NCI-H69 (cell line): ENCODE measurements at regions not wholly inside any gene's neighbourhood (a gene's known extent, or its start where the extent isn't known, plus 50 kb on each side); places are given as distances from the start of the nearest gene placed in this dataset.
"Not testable (repeated sequence)": the region's sequence is repeated elsewhere in the genome, so short reads cannot be mapped to it uniquely, and the experiment has no call there.

ENCODE experiments used
- DNase-seq: peaks from one replicate; lab custom pipeline; 2025; lab: John Stamatoyannopoulos, UW

- DNase-seq: not testable (repeated sequence)
These were observed 83.7 kb upstream of the KIF2A start for GRCh38 chr5:62222305-62222704.

- DNase-seq: not testable (repeated sequence)
These were observed 82.7 kb upstream of the KIF2A start for GRCh38 chr5:62223312-62223670.

GRCh38 chr5:62224987-62225601, 80.9 kb upstream of the KIF2A start:
- DNase-seq: not testable (repeated sequence)

GRCh38 chr5:62230876-62231388, 75.1 kb upstream of the KIF2A start:
- not testable (repeated sequence) for DNase-seq

GRCh38 chr5:62231576-62231975, 74.4 kb upstream of the KIF2A start:
- DNase-seq: no peak

- not testable (repeated sequence) for DNase-seq
These were observed 73.8 kb upstream of the KIF2A start for GRCh38 chr5:62232218-62232617.

- peak; percentile 56 for DNase-seq
These were observed 72.6 kb upstream of the KIF2A start for GRCh38 chr5:62233083-62234046.

GRCh38 chr5:62236593-62236992, 69.4 kb upstream of the KIF2A start:
- not testable (repeated sequence) for DNase-seq

- not testable (repeated sequence) for DNase-seq
These were observed 68.1 kb upstream of the KIF2A start for GRCh38 chr5:62237944-62238343.

- DNase-seq: not testable (repeated sequence)
These were observed 67.4 kb upstream of the KIF2A start for GRCh38 chr5:62238584-62238983.

- DNase-seq: not testable (repeated sequence)
These were observed 65.5 kb upstream of the KIF2A start for GRCh38 chr5:62240494-62240893.

GRCh38 chr5:62242000-62242399, 64.0 kb upstream of the KIF2A start:
- DNase-seq: not testable (repeated sequence)

GRCh38 chr5:62243046-62243445, 63.0 kb upstream of the KIF2A start:
- DNase-seq: not testable (repeated sequence)

- DNase-seq: not testable (repeated sequence)
These were observed 57.8 kb upstream of the KIF2A start for GRCh38 chr5:62248192-62248591.

GRCh38 chr5:62250085-62250484, 55.9 kb upstream of the KIF2A start:
- not testable (repeated sequence) for DNase-seq

- not testable (repeated sequence) for DNase-seq
These were observed 55.1 kb upstream of the KIF2A start for GRCh38 chr5:62250919-62251318.

- DNase-seq: not testable (repeated sequence)
These were observed 53.5 kb upstream of the KIF2A start for GRCh38 chr5:62252519-62252918.

GRCh38 chr5:62255551-62255950, 50.5 kb upstream of the KIF2A start:
- not testable (repeated sequence) for DNase-seq

GRCh38 chr5:62256161-62257019, 49.6 kb upstream of the KIF2A start:
- peak; percentile 82 for DNase-seq
